ENCODE measurements at regions not wholly inside any gene's neighbourhood (a gene's known extent, or its start where the extent isn't known, plus 50 kb on each side); places are given as distances from the start of the nearest gene placed in this dataset.

- peak overlapping the region; percentile 57 for H3K27ac Mint-ChIP-seq
- no peak overlapping the region for H3K4me3 Mint-ChIP-seq (ENCODE audit: low read depth)
- TF ChIP-seq CTCF (IDR thresholded peaks at IDR 0.05; ENCODE audit: unreplicated experiment), result no peak
- no peak for DNase-seq (ENCODE audit: low spot score, unreplicated experiment)
- peaks cover 22% of the 10 kb centered on the region for H3K4me1 Mint-ChIP-seq (ENCODE audit: low read depth)
- no peaks in the 10 kb centered on the region for H3K27me3 Mint-ChIP-seq
- H3K9me3 Mint-ChIP-seq (ENCODE audit: low read depth), result no peaks in the 10 kb centered on the region
- no peaks in the 10 kb centered on the region for H3K36me3 Mint-ChIP-seq (ENCODE audit: insufficient read depth)
Measured at GRCh38 chr4:152103181-152103901, 342.5 kb upstream of the GATB start.

GRCh38 chr4:152102436-152103000 is 341.7 kb upstream of the GATB start:
- peaks cover 22% of the 10 kb centered on the region for H3K4me1 Mint-ChIP-seq (ENCODE audit: low read depth)
- no peak for DNase-seq (ENCODE audit: low spot score, unreplicated experiment)
- H3K27ac Mint-ChIP-seq, result peak overlapping the region; percentile 82
- H3K27me3 Mint-ChIP-seq, result no peaks in the 10 kb centered on the region
- no peak for TF ChIP-seq CTCF (IDR thresholded peaks at IDR 0.05; ENCODE audit: unreplicated experiment)
- H3K36me3 Mint-ChIP-seq (ENCODE audit: insufficient read depth), result no peaks in the 10 kb centered on the region
- H3K9me3 Mint-ChIP-seq (ENCODE audit: low read depth), result no peaks in the 10 kb centered on the region
- H3K4me3 Mint-ChIP-seq (ENCODE audit: low read depth), result no peak overlapping the region

GRCh38 chr4:152101556-152102435 is 341.0 kb upstream of the GATB start:
- H3K27me3 Mint-ChIP-seq, result no peaks in the 10 kb centered on the region
- peaks cover 22% of the 10 kb centered on the region for H3K4me1 Mint-ChIP-seq (ENCODE audit: low read depth)
- H3K9me3 Mint-ChIP-seq (ENCODE audit: low read depth), result no peaks in the 10 kb centered on the region
- peak overlapping the region; percentile 82 for H3K27ac Mint-ChIP-seq
- no peak overlapping the region for H3K4me3 Mint-ChIP-seq (ENCODE audit: low read depth)
- no peak for DNase-seq (ENCODE audit: low spot score, unreplicated experiment)
- no peaks in the 10 kb centered on the region for H3K36me3 Mint-ChIP-seq (ENCODE audit: insufficient read depth)
- no peak for TF ChIP-seq CTCF (IDR thresholded peaks at IDR 0.05; ENCODE audit: unreplicated experiment)

GRCh38 chr4:152100379-152101201 is 339.8 kb upstream of the GATB start:
- Mint-ChIP-seq H3K9me3 (ENCODE audit: low read depth) (no peaks in the 10 kb centered on the region), H3K27me3 (peaks cover 3% of the 10 kb centered on the region), H3K4me3 (ENCODE audit: low read depth) (no peak overlapping the region), H3K27ac (no peak overlapping the region), H3K4me1 (ENCODE audit: low read depth) (peaks cover 22% of the 10 kb centered on the region), H3K36me3 (ENCODE audit: insufficient read depth) (no peaks in the 10 kb centered on the region)
- no peak for TF ChIP-seq CTCF (IDR thresholded peaks at IDR 0.05; ENCODE audit: unreplicated experiment)
- no peak for DNase-seq (ENCODE audit: low spot score, unreplicated experiment)

- no peak for DNase-seq (ENCODE audit: low spot score, unreplicated experiment)
- peaks cover 3% of the 10 kb centered on the region for H3K27me3 Mint-ChIP-seq
- H3K27ac Mint-ChIP-seq, result no peak overlapping the region
- H3K4me3 Mint-ChIP-seq (ENCODE audit: low read depth), result no peak overlapping the region
- H3K9me3 Mint-ChIP-seq (ENCODE audit: low read depth), result no peaks in the 10 kb centered on the region
- H3K4me1 Mint-ChIP-seq (ENCODE audit: low read depth), result peaks cover 21% of the 10 kb centered on the region
- no peak for TF ChIP-seq CTCF (IDR thresholded peaks at IDR 0.05; ENCODE audit: unreplicated experiment)
- H3K36me3 Mint-ChIP-seq (ENCODE audit: insufficient read depth), result no peaks in the 10 kb centered on the region
Measured at GRCh38 chr4:152099981-152100378, 339.2 kb upstream of the GATB start.

Data from progenitor cell of endocrine pancreas (in vitro differentiated cells).